VCaP (cell line): ENCODE measurements at regions not wholly inside any gene's neighbourhood (a gene's known extent, or its start where the extent isn't known, plus 50 kb on each side); places are given as distances from the start of the nearest gene placed in this dataset.
"Not testable (repeated sequence)": the region's sequence is repeated elsewhere in the genome, so short reads cannot be mapped to it uniquely, and the experiment has no call there.

Experiments used
- H3K27ac ChIP-seq: fragments of 450-650 bp; 2 replicates; pipeline ENCODE4 v1.5.1; 2017
- TF ChIP-seq, protein P1 (sequence below): fragments of 450-650 bp; conservative IDR thresholded peaks from 2 replicates; pipeline ENCODE4 v1.5.1; 2017; ENCODE audit warnings: mild to moderate bottlenecking, moderate library complexity

DNA sequence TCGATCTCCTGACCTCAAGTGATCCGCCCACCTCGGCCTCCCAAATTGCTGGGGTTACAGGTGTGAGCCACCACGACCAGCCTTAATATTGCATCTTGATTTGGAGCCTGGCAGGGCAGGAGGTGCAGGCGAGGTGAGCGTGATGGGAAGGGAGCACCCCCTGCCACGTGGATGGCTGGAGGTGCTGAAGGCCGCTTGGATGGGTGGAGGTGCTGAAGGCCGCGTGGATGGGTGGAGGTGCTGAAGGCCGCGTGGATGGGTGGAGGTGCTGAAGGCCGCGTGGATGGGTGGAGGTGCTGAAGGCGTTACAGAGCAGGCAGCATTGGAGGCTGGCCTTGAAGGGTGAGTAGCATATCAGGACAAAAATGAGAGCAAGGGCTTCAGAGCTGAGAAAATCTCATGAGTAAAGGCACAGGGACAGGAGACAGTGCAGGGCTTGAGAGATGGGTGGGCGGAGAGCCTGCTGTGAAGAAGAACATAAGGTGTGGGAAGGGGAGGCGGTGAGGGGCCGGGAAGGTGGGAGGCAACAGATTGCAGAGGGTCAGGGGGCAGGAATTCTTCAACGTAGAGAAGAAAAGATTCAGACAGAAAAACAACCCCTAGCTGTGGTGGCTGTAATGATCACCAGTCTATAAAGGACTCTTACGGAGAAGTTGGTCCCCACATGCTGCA is 101.7 kb upstream of the SEC14L1 start:
- no peak overlapping the region for H3K27ac ChIP-seq
- TF ChIP-seq, protein P1, sequence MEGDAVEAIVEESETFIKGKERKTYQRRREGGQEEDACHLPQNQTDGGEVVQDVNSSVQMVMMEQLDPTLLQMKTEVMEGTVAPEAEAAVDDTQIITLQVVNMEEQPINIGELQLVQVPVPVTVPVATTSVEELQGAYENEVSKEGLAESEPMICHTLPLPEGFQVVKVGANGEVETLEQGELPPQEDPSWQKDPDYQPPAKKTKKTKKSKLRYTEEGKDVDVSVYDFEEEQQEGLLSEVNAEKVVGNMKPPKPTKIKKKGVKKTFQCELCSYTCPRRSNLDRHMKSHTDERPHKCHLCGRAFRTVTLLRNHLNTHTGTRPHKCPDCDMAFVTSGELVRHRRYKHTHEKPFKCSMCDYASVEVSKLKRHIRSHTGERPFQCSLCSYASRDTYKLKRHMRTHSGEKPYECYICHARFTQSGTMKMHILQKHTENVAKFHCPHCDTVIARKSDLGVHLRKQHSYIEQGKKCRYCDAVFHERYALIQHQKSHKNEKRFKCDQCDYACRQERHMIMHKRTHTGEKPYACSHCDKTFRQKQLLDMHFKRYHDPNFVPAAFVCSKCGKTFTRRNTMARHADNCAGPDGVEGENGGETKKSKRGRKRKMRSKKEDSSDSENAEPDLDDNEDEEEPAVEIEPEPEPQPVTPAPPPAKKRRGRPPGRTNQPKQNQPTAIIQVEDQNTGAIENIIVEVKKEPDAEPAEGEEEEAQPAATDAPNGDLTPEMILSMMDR, result no peak

DNA sequence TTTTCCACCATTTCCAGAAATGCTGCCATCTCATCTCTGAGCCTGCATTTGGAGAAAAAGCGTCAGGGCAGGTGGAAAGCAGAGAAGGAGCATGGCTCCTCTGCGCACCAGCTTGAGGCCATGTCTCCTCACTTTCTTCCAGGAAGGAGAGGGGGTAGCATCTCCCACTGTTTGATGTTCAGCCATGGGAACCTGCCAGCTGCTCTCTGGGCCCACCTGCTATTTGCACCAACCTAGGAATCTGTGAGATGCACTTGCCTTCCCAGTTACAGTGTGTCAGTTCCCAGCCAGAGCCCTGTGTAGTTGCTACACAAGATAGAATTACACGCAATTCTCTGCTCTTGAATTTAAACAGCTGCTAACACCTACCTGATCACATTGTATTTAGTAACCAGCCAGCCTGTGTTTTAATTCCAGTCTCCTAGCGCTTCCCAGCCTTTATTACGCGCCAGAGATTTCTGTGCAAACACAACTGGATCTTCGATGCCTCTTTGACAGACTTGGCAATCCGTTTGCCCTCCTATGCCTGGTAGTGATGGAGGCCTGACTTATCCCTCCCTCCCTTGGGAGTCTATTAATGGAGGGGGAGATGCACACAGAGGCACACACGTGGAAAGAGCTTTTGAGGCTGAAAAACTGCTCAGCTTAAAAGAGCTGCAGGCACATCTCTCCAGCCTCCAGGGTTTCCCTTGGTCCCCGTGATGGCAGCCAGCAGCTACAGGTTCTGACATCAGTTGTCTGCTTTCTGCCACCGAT is 98.1 kb upstream of the SEC14L1 start:
- TF ChIP-seq, protein P1, result no peak
- H3K27ac ChIP-seq, result no peak overlapping the region

DNA sequence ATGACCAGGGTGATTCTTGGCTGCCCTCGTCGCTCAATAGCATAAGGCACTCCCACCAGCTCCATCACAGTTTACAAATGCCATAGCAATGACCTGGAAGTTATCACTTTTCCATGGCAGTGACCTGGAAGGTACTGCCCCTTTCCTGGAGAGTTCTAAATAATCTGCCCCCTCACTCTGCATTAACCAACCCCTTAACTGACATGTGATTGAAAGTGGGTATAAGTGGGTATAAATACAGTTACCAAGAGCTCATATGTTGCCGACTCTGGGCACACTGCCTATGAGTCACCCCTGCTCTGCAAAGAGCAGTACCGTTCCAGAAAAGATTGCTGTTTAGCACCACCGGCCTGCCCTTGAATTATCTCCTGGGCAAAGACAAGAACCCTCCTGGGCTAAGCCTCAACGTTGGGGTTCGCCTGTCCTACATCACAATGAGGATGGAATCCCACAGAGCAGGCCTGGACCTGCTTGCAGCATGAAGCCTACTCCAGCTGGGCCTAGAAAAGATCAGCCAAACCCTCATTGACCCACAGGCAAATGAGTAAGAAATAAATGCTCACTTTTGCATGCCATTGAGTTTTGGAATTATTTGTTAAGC is 95.2 kb upstream of the SEC14L1 start:
- H3K27ac ChIP-seq, result no peak overlapping the region
- TF ChIP-seq, protein P1, result no peak

DNA sequence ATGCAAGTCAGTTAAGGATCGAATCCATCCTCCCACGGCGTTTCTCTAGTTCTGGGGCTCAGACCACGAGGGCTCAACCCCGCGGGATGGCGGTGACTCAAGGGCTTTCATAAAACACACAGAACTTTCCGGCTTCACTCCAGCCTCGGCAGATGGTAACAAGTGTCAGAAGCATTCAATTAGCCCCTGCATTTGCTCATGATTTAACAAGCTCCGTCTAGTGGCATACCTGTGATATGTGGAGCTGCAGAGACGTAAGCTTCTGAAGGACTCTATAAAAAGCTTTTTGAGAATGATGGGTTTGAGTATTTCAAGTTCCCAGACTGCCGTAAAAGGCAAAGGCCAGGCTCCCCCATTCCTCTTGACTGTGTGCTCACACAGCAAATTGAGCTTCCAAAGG is 91.3 kb upstream of the SEC14L1 start:
- TF ChIP-seq, protein P1, result peak; percentile 18; the same call in 1 of the 2 replicates
- no peak overlapping the region for H3K27ac ChIP-seq

DNA sequence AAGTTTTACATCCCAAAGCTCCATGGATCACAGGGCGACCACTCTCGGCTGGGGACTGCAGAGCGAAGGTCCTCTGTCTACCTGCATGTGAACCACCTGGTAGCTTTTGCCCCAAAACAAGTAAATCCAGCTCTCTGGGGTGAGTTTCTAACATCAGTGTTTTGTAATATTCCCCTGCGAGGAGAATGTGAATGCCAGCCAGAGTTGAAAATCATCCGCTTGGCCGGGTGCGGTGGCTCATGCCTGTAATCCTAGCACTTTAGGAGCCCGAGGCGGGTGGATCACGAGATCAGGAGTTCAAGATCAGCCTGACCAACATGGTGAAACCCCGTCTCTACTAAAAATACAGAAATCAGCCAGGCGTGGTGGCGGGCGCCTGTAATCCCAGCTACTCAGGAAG is 89.9 kb upstream of the SEC14L1 start:
- not testable (repeated sequence) for H3K27ac ChIP-seq

DNA sequence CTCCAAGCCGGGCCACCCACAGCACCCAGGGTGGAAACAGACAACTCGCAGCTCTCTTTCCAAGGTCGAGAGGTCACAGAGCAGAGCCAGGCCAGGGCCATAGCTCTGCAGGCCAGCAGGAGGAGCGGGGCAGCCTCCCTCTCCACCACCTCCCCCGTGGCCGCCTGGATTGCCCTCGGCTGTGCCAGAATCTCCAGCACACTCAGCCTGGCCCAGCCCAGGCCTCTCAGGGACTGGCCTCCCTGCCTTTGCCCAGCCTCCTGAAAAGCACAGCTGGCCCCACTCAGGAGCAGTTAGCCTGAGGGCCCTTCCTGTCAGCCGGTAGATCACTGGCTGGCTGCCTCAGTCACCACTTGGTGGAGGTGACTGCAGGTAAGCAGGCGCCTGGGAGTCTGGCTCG is 85.8 kb upstream of the SEC14L1 start:
- H3K27ac ChIP-seq, result no peak overlapping the region; the same call in 1 of the 2 replicates
- TF ChIP-seq, protein P1, result no peak

DNA sequence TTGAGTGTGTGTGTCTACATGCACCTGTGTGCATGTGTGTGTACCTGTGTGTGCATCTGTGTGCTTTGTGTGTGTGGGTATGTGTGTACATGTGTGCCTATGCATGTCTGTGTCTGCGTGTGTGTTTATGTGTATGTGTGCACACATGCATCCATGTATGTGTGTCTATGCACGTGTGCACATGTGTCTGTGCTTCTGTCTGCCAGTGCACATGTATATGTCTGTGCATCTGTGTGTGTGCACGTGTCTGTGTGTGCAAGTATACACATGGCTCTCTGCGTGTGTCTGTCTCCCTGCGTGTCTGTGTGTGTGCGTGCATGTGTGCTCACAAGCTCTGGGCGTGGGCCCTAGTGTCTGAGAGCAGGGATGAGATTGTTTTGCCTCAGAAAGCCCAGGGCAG is 85.3 kb upstream of the SEC14L1 start:
- TF ChIP-seq, protein P1, result no peak
- H3K27ac ChIP-seq, result no peak overlapping the region; the same call in 1 of the 2 replicates

DNA sequence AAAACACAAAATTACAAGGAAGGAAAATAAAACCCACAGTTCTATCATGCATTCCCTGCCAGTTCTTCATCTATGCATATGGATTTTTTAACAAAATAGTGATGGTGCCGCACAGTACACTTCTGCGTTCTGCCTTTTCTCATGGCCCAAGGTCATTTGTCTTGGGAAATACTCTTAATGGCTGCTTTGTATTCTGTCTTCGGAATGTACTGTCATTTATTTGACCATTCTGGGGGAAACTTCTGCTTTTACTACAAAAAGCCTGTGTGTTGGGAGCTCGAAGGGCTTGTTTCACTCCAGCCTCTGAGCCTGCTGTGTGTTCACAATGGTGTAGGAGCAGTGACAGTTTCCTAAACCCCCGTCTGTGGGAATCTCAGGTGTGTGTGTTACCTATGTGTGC is 82.8 kb upstream of the SEC14L1 start:
- TF ChIP-seq, protein P1, result no peak
- no peak overlapping the region for H3K27ac ChIP-seq
